ENCODE measurements at regions not wholly inside any gene's neighbourhood (a gene's known extent, or its start where the extent isn't known, plus 50 kb on each side); places are given as distances from the start of the nearest gene placed in this dataset.
"Not testable (repeated sequence)": the region's sequence is repeated elsewhere in the genome, so short reads cannot be mapped to it uniquely, and the experiment has no call there.

- Mint-ChIP-seq H3K27me3 (ENCODE audit: low read depth) (no peaks in the 10 kb centered on the region), H3K4me3 (peak overlapping the region in 1 of 3 experiments; percentile 11), H3K4me1 (peaks cover 18% of the 10 kb centered on the region), H3K9me3 (no peaks in the 10 kb centered on the region), H3K36me3 (ENCODE audit: low read depth) (no peaks in the 10 kb centered on the region), H3K27ac (peak overlapping the region; percentile 1 to 82 (median 36))
- TF ChIP-seq CTCF (IDR thresholded peaks at IDR 0.05; ENCODE audit: unreplicated experiment in 3 of 3), result no peak
Observed at GRCh38 chr1:101130673-101131072, 105.1 kb upstream of the DPH5 start.

- H3K36me3 Mint-ChIP-seq (ENCODE audit: low read depth), result no peaks in the 10 kb centered on the region
- peaks cover 18% of the 10 kb centered on the region for H3K4me1 Mint-ChIP-seq
- TF ChIP-seq CTCF (IDR thresholded peaks at IDR 0.05; ENCODE audit: unreplicated experiment in 3 of 3), result no peak
- no peaks in the 10 kb centered on the region for H3K27me3 Mint-ChIP-seq (ENCODE audit: low read depth)
- no peak overlapping the region for H3K27ac Mint-ChIP-seq
- H3K4me3 Mint-ChIP-seq, result no peak overlapping the region
- H3K9me3 Mint-ChIP-seq, result peaks cover 3% of the 10 kb centered on the region
Observed at GRCh38 chr1:101128846-101129245, 103.3 kb upstream of the DPH5 start.

GRCh38 chr1:101128211-101128727 lies 102.7 kb upstream of the DPH5 start:
- H3K27ac Mint-ChIP-seq, result peak overlapping the region; percentile 11 to 67 (median 12)
- TF ChIP-seq CTCF (IDR thresholded peaks at IDR 0.05; ENCODE audit: unreplicated experiment in 3 of 3), result no peak
- peaks cover 18% of the 10 kb centered on the region for H3K4me1 Mint-ChIP-seq
- peaks cover 3% of the 10 kb centered on the region for H3K9me3 Mint-ChIP-seq
- no peaks in the 10 kb centered on the region for H3K27me3 Mint-ChIP-seq (ENCODE audit: low read depth)
- no peak overlapping the region for H3K4me3 Mint-ChIP-seq
- H3K36me3 Mint-ChIP-seq (ENCODE audit: low read depth), result no peaks in the 10 kb centered on the region

- TF ChIP-seq CTCF (IDR thresholded peaks at IDR 0.05; ENCODE audit: unreplicated experiment in 3 of 3), result no peak
- Mint-ChIP-seq H3K4me1 (peaks cover 6% of the 10 kb centered on the region), H3K9me3 (peaks cover 3% of the 10 kb centered on the region), H3K36me3 (ENCODE audit: low read depth) (no peaks in the 10 kb centered on the region), H3K27ac (no peak overlapping the region), H3K27me3 (ENCODE audit: low read depth) (no peaks in the 10 kb centered on the region), H3K4me3 (no peak overlapping the region)
Observed at GRCh38 chr1:101124405-101124804, 98.8 kb upstream of the DPH5 start.

- H3K27me3 Mint-ChIP-seq (ENCODE audit: low read depth); H3K9me3 Mint-ChIP-seq; H3K27ac Mint-ChIP-seq; H3K4me1 Mint-ChIP-seq; H3K4me3 Mint-ChIP-seq; H3K36me3 Mint-ChIP-seq (ENCODE audit: low read depth): not testable (repeated sequence)
Observed at GRCh38 chr1:101123904-101124303, 98.3 kb upstream of the DPH5 start.

GRCh38 chr1:101122452-101123166 lies 97.0 kb upstream of the DPH5 start:
- Mint-ChIP-seq H3K4me1 (no peaks in the 10 kb centered on the region), H3K27me3 (ENCODE audit: low read depth) (no peaks in the 10 kb centered on the region), H3K4me3 (no peak overlapping the region), H3K36me3 (ENCODE audit: low read depth) (no peaks in the 10 kb centered on the region), H3K9me3 (peaks cover 3% of the 10 kb centered on the region), H3K27ac (no peak overlapping the region)
- TF ChIP-seq CTCF (IDR thresholded peaks at IDR 0.05; ENCODE audit: unreplicated experiment in 3 of 3), result no peak

All from nephron (organoid).